ENCODE measurements at regions not wholly inside any gene's neighbourhood (a gene's known extent, or its start where the extent isn't known, plus 50 kb on each side); places are given as distances from the start of the nearest gene placed in this dataset.

DNA sequence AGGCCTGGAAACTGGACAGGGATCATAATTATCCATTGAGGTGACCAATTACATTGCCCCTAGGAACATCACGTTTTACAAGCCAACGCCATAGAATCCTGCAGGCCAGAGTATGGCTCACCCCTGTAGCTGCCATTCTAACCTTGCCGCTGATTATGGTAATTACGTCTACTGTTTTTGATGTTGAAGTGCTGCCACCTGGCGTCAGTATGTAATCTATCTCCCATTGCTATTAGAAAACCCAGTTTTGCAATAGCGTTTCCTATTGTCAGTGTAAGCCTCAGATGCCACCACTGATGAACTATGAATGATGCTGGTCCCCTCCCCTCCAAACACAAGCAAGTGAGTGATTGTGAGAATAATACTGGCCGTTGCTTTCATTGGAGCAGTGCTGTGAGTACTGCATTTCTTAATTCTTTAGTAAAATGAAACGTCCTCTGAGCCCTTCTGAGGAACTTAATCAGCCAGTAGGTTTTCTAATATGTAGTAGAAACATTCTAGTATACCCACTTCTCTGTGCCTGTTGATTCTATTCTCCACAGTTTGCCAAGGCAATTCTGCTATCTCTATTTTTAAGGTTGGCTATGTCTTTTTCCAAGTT, 100.5 kb upstream of the NMUR2 start:
- TF ChIP-seq, protein P1, sequence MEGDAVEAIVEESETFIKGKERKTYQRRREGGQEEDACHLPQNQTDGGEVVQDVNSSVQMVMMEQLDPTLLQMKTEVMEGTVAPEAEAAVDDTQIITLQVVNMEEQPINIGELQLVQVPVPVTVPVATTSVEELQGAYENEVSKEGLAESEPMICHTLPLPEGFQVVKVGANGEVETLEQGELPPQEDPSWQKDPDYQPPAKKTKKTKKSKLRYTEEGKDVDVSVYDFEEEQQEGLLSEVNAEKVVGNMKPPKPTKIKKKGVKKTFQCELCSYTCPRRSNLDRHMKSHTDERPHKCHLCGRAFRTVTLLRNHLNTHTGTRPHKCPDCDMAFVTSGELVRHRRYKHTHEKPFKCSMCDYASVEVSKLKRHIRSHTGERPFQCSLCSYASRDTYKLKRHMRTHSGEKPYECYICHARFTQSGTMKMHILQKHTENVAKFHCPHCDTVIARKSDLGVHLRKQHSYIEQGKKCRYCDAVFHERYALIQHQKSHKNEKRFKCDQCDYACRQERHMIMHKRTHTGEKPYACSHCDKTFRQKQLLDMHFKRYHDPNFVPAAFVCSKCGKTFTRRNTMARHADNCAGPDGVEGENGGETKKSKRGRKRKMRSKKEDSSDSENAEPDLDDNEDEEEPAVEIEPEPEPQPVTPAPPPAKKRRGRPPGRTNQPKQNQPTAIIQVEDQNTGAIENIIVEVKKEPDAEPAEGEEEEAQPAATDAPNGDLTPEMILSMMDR (IDR thresholded peaks at IDR 0.05) = peak in 3 of 4 donors; percentile 52 to 58 (median 53)
- H3K27ac ChIP-seq = no peak overlapping the region
- DNase-seq = peak in 4 of 6 donors; percentile 17 to 50 (median 22)
- intact Hi-C loops (cut with DNase I) = loop anchor here in 1 of 3 donors (10.0 kb wide), 1 partner anchor 681 kb away; no protein-coding TSS in a partner anchor
- FAIRE-seq = no peak
- WGBS, 2 donors = 10 to 11% methylated on average over 8 of the region's 8 CpGs
- H3K4me1 ChIP-seq = no peaks in the 10 kb centered on the region
- ATAC-seq = peak in 3 of 4 donors; percentile 85 to 86 (median 85)
- H3K27me3 ChIP-seq = no peaks in the 10 kb centered on the region
- no peaks in the 10 kb centered on the region for H3K9me3 ChIP-seq
- no peaks in the 10 kb centered on the region for H3K36me3 ChIP-seq
- no peak overlapping the region for H3K4me3 ChIP-seq

DNA sequence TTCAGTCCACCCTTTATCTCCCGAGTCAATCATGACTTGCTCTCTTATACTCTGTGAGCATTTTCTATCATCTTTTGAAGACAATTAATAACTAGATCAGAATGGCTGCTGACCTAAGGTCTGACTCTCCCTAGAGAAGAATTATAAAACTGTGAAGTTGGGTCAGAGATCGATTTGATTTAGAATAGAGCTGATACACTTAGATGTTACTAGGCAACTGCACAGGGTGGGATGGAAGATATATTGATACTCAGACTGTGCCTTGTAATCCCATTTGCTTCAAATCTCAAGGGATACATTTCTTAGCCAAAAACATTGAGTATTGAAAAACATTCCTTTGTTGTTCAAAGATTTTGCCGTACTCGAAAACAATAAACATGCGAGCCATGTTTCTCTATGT, 106.0 kb upstream of the NMUR2 start:
- TF ChIP-seq, protein P1 (IDR thresholded peaks at IDR 0.05) = no peak
- DNase-seq = no peak
- Histone ChIP-seq H3K4me1 (no peaks in the 10 kb centered on the region), H3K4me3 (no peak overlapping the region), H3K36me3 (no peaks in the 10 kb centered on the region), H3K27ac (no peak overlapping the region), H3K9me3 (no peaks in the 10 kb centered on the region), H3K27me3 (no peaks in the 10 kb centered on the region)
- 72 to 79% methylated on average over 5 of the region's 5 CpGs for WGBS, 2 donors
- no peak for ATAC-seq
- no peak for FAIRE-seq
- intact Hi-C loops (cut with DNase I) = no loop called here

DNA sequence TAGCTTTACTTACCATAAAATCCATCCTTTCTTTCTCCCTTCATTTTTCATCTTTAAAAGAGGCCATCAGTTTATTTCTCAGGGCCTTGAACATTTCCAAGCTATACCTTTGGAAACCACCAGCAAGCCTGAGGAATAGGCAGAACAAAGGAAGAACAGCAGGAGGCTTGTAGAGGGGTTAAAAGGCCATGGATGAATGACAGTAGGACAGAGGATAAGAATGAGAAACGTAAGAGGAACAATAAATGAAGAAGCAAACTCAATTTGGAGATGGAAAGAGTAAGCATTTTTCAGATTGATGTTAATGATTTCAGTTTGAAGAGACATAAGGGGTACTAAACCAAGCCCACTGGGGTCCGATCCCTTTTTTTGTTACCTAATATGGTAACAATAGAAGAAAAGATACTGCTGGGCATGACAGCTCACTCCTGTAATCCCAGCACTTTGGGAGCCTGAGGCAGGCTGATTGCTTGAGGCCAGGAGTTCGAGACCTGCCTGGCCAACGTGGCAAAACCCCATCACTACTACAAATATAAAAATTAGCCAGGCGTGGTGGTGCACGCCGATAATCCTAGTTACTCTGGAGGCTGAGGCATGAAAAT, 106.6 kb upstream of the NMUR2 start:
- intact Hi-C loops (cut with DNase I) = no loop called here
- ATAC-seq = no peak
- Histone ChIP-seq H3K9me3 (no peaks in the 10 kb centered on the region), H3K27ac (no peak overlapping the region), H3K4me3 (no peak overlapping the region), H3K27me3 (no peaks in the 10 kb centered on the region), H3K36me3 (no peaks in the 10 kb centered on the region), H3K4me1 (no peaks in the 10 kb centered on the region)
- 63 to 72% methylated on average over 7 of the region's 7 CpGs for WGBS, 2 donors
- no peak for FAIRE-seq
- DNase-seq = no peak
- TF ChIP-seq, protein P1 (IDR thresholded peaks at IDR 0.05) = no peak

DNA sequence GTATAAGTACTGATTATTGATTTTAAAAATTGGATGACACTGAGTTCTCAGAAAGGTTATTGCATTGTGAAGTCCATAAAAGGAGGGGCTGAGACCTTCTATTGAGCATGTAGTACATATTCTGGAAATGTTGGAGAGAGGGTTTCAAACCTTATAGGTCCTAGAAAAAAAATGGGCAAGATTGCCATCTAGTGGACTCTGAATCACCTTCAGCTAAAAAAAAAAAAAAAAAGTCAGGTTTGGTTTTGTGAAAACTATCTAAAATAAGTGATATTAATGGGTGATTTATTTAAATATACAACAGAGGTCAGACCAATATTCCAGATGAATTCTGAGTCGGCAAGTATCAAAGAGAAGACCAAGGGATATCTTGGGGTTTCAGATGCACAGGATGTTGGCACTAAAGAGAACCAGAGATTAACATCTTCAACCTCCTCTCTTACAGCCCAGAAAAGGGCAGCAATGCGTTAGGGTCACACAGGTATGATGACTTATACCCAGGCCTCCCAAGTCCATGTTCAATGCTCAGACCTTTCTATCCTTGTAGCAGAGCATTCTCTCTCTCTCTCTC, 109.8 kb upstream of the NMUR2 start:
- FAIRE-seq (peak; percentile 80), ATAC-seq (peak in 2 of 4 donors; percentile 26 to 46), DNase-seq (no peak)
- Histone ChIP-seq H3K4me3 (no peak overlapping the region), H3K27me3 (no peaks in the 10 kb centered on the region), H3K36me3 (no peaks in the 10 kb centered on the region), H3K9me3 (no peaks in the 10 kb centered on the region), H3K27ac (no peak overlapping the region), H3K4me1 (no peaks in the 10 kb centered on the region)
- TF ChIP-seq, protein P1 (IDR thresholded peaks at IDR 0.05) = peak in 1 of 4 donors; percentile 24
- intact Hi-C loops (cut with DNase I) = no loop called here
- WGBS, 2 donors = 13 to 14% methylated on average over 2 of the region's 2 CpGs

DNA sequence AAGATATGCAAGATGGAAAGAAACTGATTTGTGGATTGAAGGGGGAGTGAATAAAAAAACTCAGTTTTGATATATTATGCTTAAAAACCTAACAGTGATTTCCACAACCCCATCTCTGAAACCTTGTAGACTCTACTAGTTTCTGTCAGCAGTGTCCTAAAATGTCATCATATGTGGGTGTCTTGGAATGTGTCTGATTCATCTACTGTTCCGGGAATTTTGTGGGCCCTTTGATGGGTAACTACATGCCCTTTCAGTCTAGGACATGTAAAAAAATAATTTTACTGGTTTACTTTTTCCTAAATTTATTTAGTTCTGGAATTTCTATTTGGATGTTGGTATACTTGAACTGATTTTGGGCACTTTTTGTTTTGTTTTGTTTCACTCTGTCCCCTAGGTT, 118.9 kb upstream of the NMUR2 start:
- WGBS, 2 donors = 82 to 91% methylated on average over 1 of the region's 1 CpG
- TF ChIP-seq, protein P1 (IDR thresholded peaks at IDR 0.05) = no peak
- Histone ChIP-seq H3K27me3 (no peaks in the 10 kb centered on the region), H3K36me3 (no peaks in the 10 kb centered on the region), H3K9me3 (no peaks in the 10 kb centered on the region), H3K4me3 (no peak overlapping the region), H3K4me1 (no peaks in the 10 kb centered on the region), H3K27ac (no peak overlapping the region)
- ATAC-seq (no peak), FAIRE-seq (no peak), DNase-seq (no peak)
- intact Hi-C loops (cut with DNase I) = loop anchor here in 1 of 3 donors (10.0 kb wide), 1 partner anchor 1441 kb away; no protein-coding TSS in a partner anchor

Data from pancreas (tissue), 10 donors.